Panc1 (cell line): ENCODE measurements at regions not wholly inside any gene's neighbourhood (a gene's known extent, or its start where the extent isn't known, plus 50 kb on each side); places are given as distances from the start of the nearest gene placed in this dataset.

Source experiments
- ATAC-seq: fragments of 200-7000 bp; cut with Tn5 transposase; 2 replicates; pipeline ENCODE4 v1.9.1; 2020; ENCODE audit warnings: mild to moderate bottlenecking, moderate library complexity
- BruUV-seq: library from RNA; stranded (reverse); fragments of 400-500 nt; replicated peaks from 2 replicates; lab custom pipeline; 2021; lab: Mats Ljungman, UMichigan
- CTCF ChIA-PET: fragments of 300-600 bp; sonication (Branson Sonifier 250); formaldehyde crosslinking; loops from one replicate; lab custom pipeline; 2022; ENCODE audit warnings: antibody characterized with exemption; lab: Charles Lee
- POLR2A ChIA-PET: fragments of 300-600 bp; sonication (Branson Sonifier 250); formaldehyde crosslinking; loops from one replicate; lab custom pipeline; 2022; ENCODE audit warnings: antibody characterized with exemption; lab: Charles Lee
- DNase-seq: peaks from one replicate; pipeline ENCODE4 v3.0.0-alpha.2; 2010; ENCODE audit warnings: low read depth, low spot score
- H3K27ac ChIP-seq: 2 replicates; pipeline ENCODE4 v1.5.1; 2011; ENCODE audit warnings: mild to moderate bottlenecking, low read length, inconsistent platforms
- H3K27me3 ChIP-seq: fragments of 200-500 bp; sonication (Bioruptor generic); 2 replicates; pipeline ENCODE4 v1.6.0; 2014; ENCODE audit warnings: low read length, inconsistent platforms; ENCODE audit not compliant: control insufficient read depth, insufficient read depth
- H3K36me3 ChIP-seq: fragments of 200-500 bp; sonication (Bioruptor generic); 2 replicates; pipeline ENCODE4 v1.5.1; 2014; ENCODE audit warnings: inconsistent platforms, mild to moderate bottlenecking, low read length, moderate library complexity; ENCODE audit not compliant: control insufficient read depth, insufficient read depth
- H3K4me1 ChIP-seq: 2 replicates; pipeline ENCODE4 v1.5.1; 2011; ENCODE audit warnings: inconsistent platforms, mild to moderate bottlenecking, low read length, moderate library complexity; ENCODE audit not compliant: control insufficient read depth, insufficient read depth
- H3K4me3 ChIP-seq, 2 experiments: 2 replicates each; pipeline ENCODE4 v1.5.1; 2011 to 2012; ENCODE audit warnings: low read depth in 2 of 2, low read length in 2 of 2, mild to moderate bottlenecking in 2 of 2, inconsistent platforms in 1 of 2, moderate library complexity in 1 of 2
- H3K9me3 ChIP-seq: fragments of 200-500 bp; sonication (Bioruptor generic); 2 replicates; pipeline ENCODE4 v1.5.1; 2014; ENCODE audit warnings: low read depth, mild to moderate bottlenecking, inconsistent platforms, low read length, moderate library complexity; ENCODE audit not compliant: control insufficient read depth, insufficient read depth
- CTCF ChIP-seq: fragments of 450-650 bp; IDR thresholded peaks from 2 replicates; pipeline ENCODE4 v1.5.1; 2017; ENCODE audit warnings: mild to moderate bottlenecking
- POLR2AphosphoS5 ChIP-seq: IDR thresholded peaks from 2 replicates; pipeline ENCODE4 v1.6.1; 2012; ENCODE audit warnings: mild to moderate bottlenecking, low read depth, low read length, moderate library complexity
- SIN3A ChIP-seq: IDR thresholded peaks from 2 replicates; pipeline ENCODE4 v1.6.1; 2012; ENCODE audit warnings: low read depth, mild to moderate bottlenecking, low read length, moderate library complexity, borderline replicate concordance; ENCODE audit not compliant: insufficient read depth
- TCF7L2 ChIP-seq: IDR thresholded peaks from 2 replicates; pipeline ENCODE4 v1.6.1; 2011; ENCODE audit warnings: mild to moderate bottlenecking, low read depth, low read length, inconsistent platforms
- in situ Hi-C: cut with HindIII; loops from 2 replicates; pipeline ENCODE4 v1.10.0; 2016; ENCODE audit warnings: low sequenced_read_pairs, low pct_unique_long_range_greater_than_20kb
- intact Hi-C: fragments of 100-400 bp; cut with micrococcal nuclease; formaldehyde crosslinking; loops from one replicate; pipeline ENCODE4 v1.10.0; 2022; ENCODE audit not compliant: unreplicated experiment
- TF ChIP-seq, protein P1 (sequence below), 2 experiments: IDR thresholded peaks; 2 replicates each; pipeline ENCODE4 v1.6.1; 2011 to 2012; ENCODE audit warnings: low read depth in 2 of 2, control low read depth in 1 of 2, low read length in 1 of 2, mild to moderate bottlenecking in 1 of 2, moderate library complexity in 1 of 2; ENCODE audit not compliant: insufficient read depth in 1 of 2

DNA sequence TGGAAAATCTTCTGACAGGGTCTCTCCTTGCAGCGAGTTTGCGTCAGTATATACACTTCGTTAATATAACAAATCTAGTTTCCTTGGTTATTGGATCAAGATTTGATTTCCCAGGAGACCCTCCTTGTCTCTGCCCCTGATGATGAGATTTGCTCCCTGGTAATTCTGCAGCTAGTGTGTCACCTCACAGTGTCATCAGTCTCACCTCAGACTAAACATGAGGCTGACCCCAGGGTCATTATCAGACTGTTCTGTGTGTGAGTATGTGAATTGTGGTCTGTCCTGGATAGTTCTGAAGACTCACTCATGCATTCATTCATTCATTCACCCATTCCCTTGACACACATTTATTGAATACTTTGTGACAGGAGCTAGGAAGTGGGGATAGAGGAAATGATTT, 138.4 kb upstream of the CTTNBP2 start:
- no TSS peak for BruUV-seq
- in situ Hi-C loops (no loop called here), intact Hi-C loops (no loop called here)
- TF ChIP-seq TCF7L2 (no peak), SIN3A (no peak)
- TF ChIP-seq, protein P1, sequence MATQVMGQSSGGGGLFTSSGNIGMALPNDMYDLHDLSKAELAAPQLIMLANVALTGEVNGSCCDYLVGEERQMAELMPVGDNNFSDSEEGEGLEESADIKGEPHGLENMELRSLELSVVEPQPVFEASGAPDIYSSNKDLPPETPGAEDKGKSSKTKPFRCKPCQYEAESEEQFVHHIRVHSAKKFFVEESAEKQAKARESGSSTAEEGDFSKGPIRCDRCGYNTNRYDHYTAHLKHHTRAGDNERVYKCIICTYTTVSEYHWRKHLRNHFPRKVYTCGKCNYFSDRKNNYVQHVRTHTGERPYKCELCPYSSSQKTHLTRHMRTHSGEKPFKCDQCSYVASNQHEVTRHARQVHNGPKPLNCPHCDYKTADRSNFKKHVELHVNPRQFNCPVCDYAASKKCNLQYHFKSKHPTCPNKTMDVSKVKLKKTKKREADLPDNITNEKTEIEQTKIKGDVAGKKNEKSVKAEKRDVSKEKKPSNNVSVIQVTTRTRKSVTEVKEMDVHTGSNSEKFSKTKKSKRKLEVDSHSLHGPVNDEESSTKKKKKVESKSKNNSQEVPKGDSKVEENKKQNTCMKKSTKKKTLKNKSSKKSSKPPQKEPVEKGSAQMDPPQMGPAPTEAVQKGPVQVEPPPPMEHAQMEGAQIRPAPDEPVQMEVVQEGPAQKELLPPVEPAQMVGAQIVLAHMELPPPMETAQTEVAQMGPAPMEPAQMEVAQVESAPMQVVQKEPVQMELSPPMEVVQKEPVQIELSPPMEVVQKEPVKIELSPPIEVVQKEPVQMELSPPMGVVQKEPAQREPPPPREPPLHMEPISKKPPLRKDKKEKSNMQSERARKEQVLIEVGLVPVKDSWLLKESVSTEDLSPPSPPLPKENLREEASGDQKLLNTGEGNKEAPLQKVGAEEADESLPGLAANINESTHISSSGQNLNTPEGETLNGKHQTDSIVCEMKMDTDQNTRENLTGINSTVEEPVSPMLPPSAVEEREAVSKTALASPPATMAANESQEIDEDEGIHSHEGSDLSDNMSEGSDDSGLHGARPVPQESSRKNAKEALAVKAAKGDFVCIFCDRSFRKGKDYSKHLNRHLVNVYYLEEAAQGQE (IDR thresholded peaks at IDR 0.05; ENCODE audit: insufficient read depth in 1 of 2, low read depth in 2 of 2, low read length in 1 of 2), result no peak
- ATAC-seq, result no peak
- POLR2A ChIA-PET, result no interaction called here
- Histone ChIP-seq H3K4me3 (no peak overlapping the region), H3K27ac (no peak overlapping the region), H3K9me3 (no peaks in the 10 kb centered on the region), H3K27me3 (no peaks in the 10 kb centered on the region), H3K36me3 (no peaks in the 10 kb centered on the region), H3K4me1 (no peaks in the 10 kb centered on the region; the same call in 1 of the 2 replicates)
- CTCF ChIA-PET, result no interaction called here
- DNase-seq, result no peak

DNA sequence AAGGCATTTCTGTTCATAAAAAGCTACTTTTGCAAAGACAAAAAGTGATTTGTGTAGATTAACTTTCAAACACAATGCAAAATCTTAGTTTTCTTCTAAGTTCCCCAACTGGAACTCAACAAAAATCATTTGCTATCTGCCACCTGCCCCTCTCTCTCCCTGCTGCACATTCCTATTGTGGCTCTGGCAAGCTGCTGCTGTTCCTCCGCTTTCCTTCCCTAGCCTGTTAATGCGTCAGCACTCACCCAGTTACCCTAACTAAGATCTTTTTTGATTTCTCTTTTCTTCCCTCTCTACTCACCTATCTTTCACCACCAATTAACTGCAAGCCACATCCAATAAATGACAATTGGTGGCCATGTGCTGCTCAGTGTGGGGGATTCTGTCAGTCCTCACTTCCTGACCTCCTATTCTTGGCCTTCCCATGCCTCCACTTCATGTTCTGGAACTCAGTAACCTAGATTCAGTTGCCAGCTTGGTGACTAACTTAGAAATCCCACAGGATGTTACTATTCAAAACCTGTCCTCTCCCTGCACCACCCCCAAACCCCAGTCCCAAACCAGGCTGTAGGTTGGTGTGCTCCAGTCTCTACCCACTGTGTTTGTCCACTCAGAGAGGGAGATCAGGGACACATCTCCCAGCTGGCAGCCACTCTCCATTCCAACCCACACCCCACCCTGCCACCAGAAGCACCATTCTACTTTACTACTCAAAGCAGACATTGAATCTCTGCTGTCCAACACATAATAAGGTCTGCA, 140.2 kb upstream of the CTTNBP2 start:
- BruUV-seq, result no TSS peak
- no peaks in the 10 kb centered on the region for H3K36me3 ChIP-seq
- no peak overlapping the region for H3K4me3 ChIP-seq
- H3K27ac ChIP-seq, result no peak overlapping the region
- H3K4me1 ChIP-seq, result no peaks in the 10 kb centered on the region; the same call in 1 of the 2 replicates
- CTCF ChIA-PET, result no interaction called here
- POLR2A ChIA-PET, result no interaction called here
- TF ChIP-seq CTCF (no peak), SIN3A (no peak), POLR2AphosphoS5 (no peak), TCF7L2 (no peak)
- TF ChIP-seq, protein P1 (IDR thresholded peaks at IDR 0.05; ENCODE audit: insufficient read depth in 1 of 2, low read depth in 2 of 2, low read length in 1 of 2), result no peak
- no peak for ATAC-seq
- in situ Hi-C loops (no loop called here), intact Hi-C loops (no loop called here)
- H3K9me3 ChIP-seq, result no peaks in the 10 kb centered on the region
- no peaks in the 10 kb centered on the region for H3K27me3 ChIP-seq
- no peak for DNase-seq
